ENCODE measurements at regions not wholly inside any gene's neighbourhood (a gene's known extent, or its start where the extent isn't known, plus 50 kb on each side); places are given as distances from the start of the nearest gene placed in this dataset.

GRCh38 chr1:184843732-184844495 lies 89.3 kb upstream of the EDEM3 start:
- BruUV-seq (replicated peaks), result no TSS peak
- intact Hi-C loops (cut with micrococcal nuclease), result no loop called here
- Histone ChIP-seq H3K9ac (ENCODE audit: low read length) (no peak overlapping the region), H3K36me3 (ENCODE audit: control insufficient read depth in 1 of 2, insufficient read depth in 2 of 2, low read length in 2 of 2) (no peaks in the 10 kb centered on the region), H3K4me1 (ENCODE audit: control insufficient read depth in 1 of 2, insufficient read depth in 2 of 2, low read length in 2 of 2) (no peaks in the 10 kb centered on the region), H3K4me2 (ENCODE audit: low read length) (no peak overlapping the region), H3K27ac (ENCODE audit: low read depth, low read length) (no peak overlapping the region), H3K4me3 (replicated peaks in 1 of 2; ENCODE audit: low read depth in 1 of 2, low read length in 2 of 2) (no peak overlapping the region), H3K27me3 (ENCODE audit: insufficient read depth, low read length) (no peaks in the 10 kb centered on the region), H2AFZ (ENCODE audit: low read depth, low read length, poor library complexity, severe bottlenecking) (no peak overlapping the region), H4K20me1 (ENCODE audit: insufficient read depth) (no peaks in the 10 kb centered on the region), H3K79me2 (ENCODE audit: insufficient read depth, low read length) (no peaks in the 10 kb centered on the region), H3K9me3 (ENCODE audit: control insufficient read depth in 1 of 2, insufficient read depth in 1 of 2, low read depth in 1 of 2, low read length in 2 of 2) (no peaks in the 10 kb centered on the region), H3K9me2 (ENCODE audit: insufficient read depth) (no peaks in the 10 kb centered on the region)
- RAD21 ChIA-PET (ENCODE audit: low non-redundant PET in 1 of 2, low total read pairs in 2 of 2, uncharacterized antibody in 2 of 2, unreplicated experiment in 2 of 2), result no interaction called here
- ATAC-seq (no peak), DNase-seq (ENCODE audit: low read depth, low spot score) (no peak)
- TF ChIP-seq CEBPB (IDR thresholded peaks at IDR 0.05; ENCODE audit: low read depth), result no peak
- TF ChIP-seq MAX (IDR thresholded peaks at IDR 0.05), result no peak
- TF ChIP-seq RAD21 (IDR thresholded peaks at IDR 0.05; ENCODE audit: low read depth), result no peak
- TF ChIP-seq SIN3A (IDR thresholded peaks at IDR 0.05; ENCODE audit: low read depth), result no peak
- TF ChIP-seq ZNF274 (IDR thresholded peaks at IDR 0.05; ENCODE audit: low read depth, low read length), result no peak
- no peak for TF ChIP-seq EZH2phosphoT487 (IDR thresholded peaks at IDR 0.05; ENCODE audit: borderline replicate concordance)
- no peak for TF ChIP-seq FOSL1 (IDR thresholded peaks at IDR 0.05; ENCODE audit: low read depth)
- TF ChIP-seq SP1 (IDR thresholded peaks at IDR 0.05; ENCODE audit: low read depth), result no peak
- TF ChIP-seq CBX3 (IDR thresholded peaks at IDR 0.05; ENCODE audit: low read depth), result no peak
- TF ChIP-seq TCF7L2 (IDR thresholded peaks at IDR 0.05; ENCODE audit: borderline replicate concordance, extremely low read depth, insufficient read depth, insufficient read length), result no peak
- no peak for TF ChIP-seq ATF3 (IDR thresholded peaks at IDR 0.05)
- no peak for TF ChIP-seq ELF1 (IDR thresholded peaks at IDR 0.05; ENCODE audit: borderline replicate concordance, low read depth)
- TF ChIP-seq EZH2 (IDR thresholded peaks at IDR 0.05), result no peak
- no peak for TF ChIP-seq POLR2AphosphoS5 (IDR thresholded peaks at IDR 0.05; ENCODE audit: low read depth, low read length)
- no peak for TF ChIP-seq JUND (IDR thresholded peaks at IDR 0.05)
- no peak for TF ChIP-seq POLR2A (IDR thresholded peaks at IDR 0.05; ENCODE audit: borderline replicate concordance, extremely low read depth, insufficient read depth, insufficient read length)
- TF ChIP-seq SRF (IDR thresholded peaks at IDR 0.05; ENCODE audit: low read depth), result no peak
- TF ChIP-seq REST (IDR thresholded peaks at IDR 0.05; ENCODE audit: low read depth), result no peak
- TF ChIP-seq CTCF (IDR thresholded peaks at IDR 0.05 in 2 of 3, conservative IDR thresholded peaks at IDR 0.05 in 1 of 3; ENCODE audit: borderline replicate concordance in 1 of 3, insufficient read depth in 1 of 3, low read depth in 2 of 3, low read length in 2 of 3), result no peak
- CTCF ChIA-PET, result no interaction called here
- POLR2A ChIA-PET, result no interaction called here
